CD4-positive, CD25-positive, alpha-beta regulatory T cell (primary cell): ENCODE measurements at regions not wholly inside any gene's neighbourhood (a gene's known extent, or its start where the extent isn't known, plus 50 kb on each side); places are given as distances from the start of the nearest gene placed in this dataset.

Experiments
- ATAC-seq, 2 donors: fragments of 150-1000 bp; cut with Tn5 transposase; one replicate each; pipeline ENCODE4 v1.10.0; 2021; ENCODE audit warnings: low read depth in 2 of 2, moderate number of reproducible peaks in 2 of 2, moderate library complexity in 1 of 2
- DNase-seq, 3 donors: peaks; one replicate each; pipeline versions ENCODE4 v3.0.0 to v3.0.0-alpha.2; 2012 to 2022; ENCODE audit warnings: mixed read lengths in 1 of 3
- H3K27ac ChIP-seq: one replicate; pipeline ENCODE4 v1.7.0; 2013; ENCODE audit warnings: mild to moderate bottlenecking, low read length; ENCODE audit not compliant: insufficient read depth, poor library complexity, severe bottlenecking
- H3K27me3 ChIP-seq: one replicate; pipeline ENCODE4 v1.7.0; 2013; ENCODE audit warnings: low read length; ENCODE audit not compliant: control insufficient read depth, insufficient read depth
- H3K36me3 ChIP-seq: one replicate; pipeline ENCODE4 v1.7.0; 2013; ENCODE audit warnings: mild to moderate bottlenecking, low read length, moderate library complexity; ENCODE audit not compliant: control insufficient read depth, insufficient read depth
- H3K4me1 ChIP-seq: 2 replicates; pipeline ENCODE4 v1.7.0; 2013; ENCODE audit warnings: mild to moderate bottlenecking, low read length; ENCODE audit not compliant: insufficient read depth, control insufficient read depth, poor library complexity, severe bottlenecking
- H3K4me3 ChIP-seq: one replicate; pipeline ENCODE4 v1.7.0; 2013; ENCODE audit warnings: low read depth, mild to moderate bottlenecking, low read length, moderate library complexity
- H3K9me3 ChIP-seq, 2 experiments: 1 replicate in 1 of 2; 2 replicates in 1 of 2; pipeline ENCODE4 v1.7.0; 2013; ENCODE audit warnings: low read length in 2 of 2, mild to moderate bottlenecking in 1 of 2, moderate library complexity in 1 of 2; ENCODE audit not compliant: control insufficient read depth in 2 of 2
- H3K27ac Mint-ChIP-seq, 3 donors: one replicate each; pipeline ENCODE4 v1.8.0; 2020 to 2022; ENCODE audit warnings: mild to moderate bottlenecking in 3 of 3, mixed read lengths in 3 of 3, moderate library complexity in 2 of 3
- H3K27me3 Mint-ChIP-seq: one replicate; pipeline ENCODE4 v1.8.0; 2022; ENCODE audit warnings: mild to moderate bottlenecking, mixed read lengths
- H3K36me3 Mint-ChIP-seq: one replicate; pipeline ENCODE4 v1.8.0; 2020; ENCODE audit warnings: mixed read lengths
- H3K4me1 Mint-ChIP-seq, 4 donors: one replicate each; pipeline ENCODE4 v1.8.0; 2020 to 2022; ENCODE audit warnings: mixed read lengths in 4 of 4, mild to moderate bottlenecking in 1 of 4
- H3K4me3 Mint-ChIP-seq, 4 donors: one replicate each; pipeline ENCODE4 v1.8.0; 2020 to 2022; ENCODE audit warnings: mild to moderate bottlenecking in 4 of 4, mixed read lengths in 4 of 4, moderate library complexity in 3 of 4
- H3K9me3 Mint-ChIP-seq, 7 donors: one replicate each; pipeline ENCODE4 v1.8.0; 2020 to 2022; ENCODE audit warnings: mixed read lengths in 7 of 7, mild to moderate bottlenecking in 3 of 7, moderate library complexity in 2 of 7

- H3K4me3 Mint-ChIP-seq: peak overlapping the region in 1 of 4 donors; percentile 32
- peaks cover 0 to under 1% (median 0%) of the 10 kb centered on the region in 4 donors for H3K4me1 Mint-ChIP-seq
- Histone ChIP-seq H3K4me1 (no peaks in the 10 kb centered on the region), H3K27me3 (peaks cover 21% of the 10 kb centered on the region), H3K36me3 (no peaks in the 10 kb centered on the region), H3K4me3 (no peak overlapping the region), H3K9me3 (no peaks in the 10 kb centered on the region), H3K27ac (no peak overlapping the region)
- peaks cover 0 to 1% (median 0%) of the 10 kb centered on the region in 7 donors for H3K9me3 Mint-ChIP-seq
- DNase-seq: no peak
- no peak for ATAC-seq
- H3K36me3 Mint-ChIP-seq: no peaks in the 10 kb centered on the region
- H3K27ac Mint-ChIP-seq: no peak overlapping the region
- peaks cover 26% of the 10 kb centered on the region for H3K27me3 Mint-ChIP-seq
These were observed 181.8 kb upstream of the PDE10A start for GRCh38 chr6:165844801-165845364.

GRCh38 chr6:165844232-165844631 lies 181.2 kb upstream of the PDE10A start:
- no peaks in the 10 kb centered on the region for H3K36me3 ChIP-seq
- Mint-ChIP-seq H3K27ac (no peak overlapping the region), H3K27me3 (peaks cover 24% of the 10 kb centered on the region), H3K9me3 (peaks cover 0 to 4% (median 0%) of the 10 kb centered on the region in 7 donors), H3K4me1 (no peaks in the 10 kb centered on the region), H3K4me3 (no peak overlapping the region), H3K36me3 (no peaks in the 10 kb centered on the region)
- no peaks in the 10 kb centered on the region for H3K4me1 ChIP-seq
- H3K27me3 ChIP-seq: peaks cover 21% of the 10 kb centered on the region
- no peak overlapping the region for H3K4me3 ChIP-seq
- no peak for DNase-seq
- ATAC-seq: no peak
- H3K27ac ChIP-seq: no peak overlapping the region
- H3K9me3 ChIP-seq: no peaks in the 10 kb centered on the region

GRCh38 chr6:165843568-165844113 lies 180.6 kb upstream of the PDE10A start:
- Histone ChIP-seq H3K27ac (no peak overlapping the region), H3K36me3 (no peaks in the 10 kb centered on the region), H3K4me1 (no peaks in the 10 kb centered on the region), H3K27me3 (peaks cover 21% of the 10 kb centered on the region), H3K9me3 (no peaks in the 10 kb centered on the region), H3K4me3 (no peak overlapping the region)
- Mint-ChIP-seq H3K27me3 (peaks cover 24% of the 10 kb centered on the region), H3K9me3 (peaks cover 0 to 4% (median 0%) of the 10 kb centered on the region in 7 donors), H3K27ac (no peak overlapping the region), H3K4me3 (no peak overlapping the region), H3K4me1 (no peaks in the 10 kb centered on the region), H3K36me3 (no peaks in the 10 kb centered on the region)
- DNase-seq (no peak), ATAC-seq (no peak)

GRCh38 chr6:165843121-165843520 lies 180.1 kb upstream of the PDE10A start:
- H3K36me3 Mint-ChIP-seq: no peaks in the 10 kb centered on the region
- Histone ChIP-seq H3K4me3 (no peak overlapping the region), H3K27ac (no peak overlapping the region), H3K36me3 (no peaks in the 10 kb centered on the region), H3K9me3 (no peaks in the 10 kb centered on the region), H3K4me1 (no peaks in the 10 kb centered on the region), H3K27me3 (peaks cover 21% of the 10 kb centered on the region)
- H3K27ac Mint-ChIP-seq: no peak overlapping the region
- H3K4me1 Mint-ChIP-seq: no peaks in the 10 kb centered on the region
- no peak overlapping the region for H3K4me3 Mint-ChIP-seq
- H3K27me3 Mint-ChIP-seq: peaks cover 24% of the 10 kb centered on the region
- ATAC-seq: no peak
- peaks cover 0 to 4% (median 0%) of the 10 kb centered on the region in 7 donors for H3K9me3 Mint-ChIP-seq
- no peak for DNase-seq

GRCh38 chr6:165842281-165842936 lies 179.4 kb upstream of the PDE10A start:
- Mint-ChIP-seq H3K4me1 (no peaks in the 10 kb centered on the region), H3K27ac (no peak overlapping the region), H3K27me3 (peaks cover 24% of the 10 kb centered on the region), H3K9me3 (peaks cover 0 to 4% (median 0%) of the 10 kb centered on the region in 7 donors), H3K36me3 (no peaks in the 10 kb centered on the region), H3K4me3 (no peak overlapping the region)
- no peak for ATAC-seq
- Histone ChIP-seq H3K27me3 (peaks cover 17% of the 10 kb centered on the region), H3K4me1 (no peaks in the 10 kb centered on the region), H3K4me3 (no peak overlapping the region), H3K9me3 (no peaks in the 10 kb centered on the region), H3K36me3 (no peaks in the 10 kb centered on the region), H3K27ac (no peak overlapping the region)
- no peak for DNase-seq

- Histone ChIP-seq H3K9me3 (no peaks in the 10 kb centered on the region), H3K4me1 (no peaks in the 10 kb centered on the region), H3K36me3 (no peaks in the 10 kb centered on the region), H3K4me3 (no peak overlapping the region), H3K27ac (no peak overlapping the region), H3K27me3 (peaks cover 9% of the 10 kb centered on the region)
- Mint-ChIP-seq H3K27ac (no peak overlapping the region), H3K9me3 (peaks cover 0 to 7% (median 0%) of the 10 kb centered on the region in 7 donors), H3K27me3 (peaks cover 16% of the 10 kb centered on the region), H3K4me1 (no peaks in the 10 kb centered on the region), H3K4me3 (no peak overlapping the region), H3K36me3 (peaks cover 2% of the 10 kb centered on the region)
- no peak for ATAC-seq
- DNase-seq: no peak
These were observed 178.1 kb upstream of the PDE10A start for GRCh38 chr6:165841153-165841558.

- Mint-ChIP-seq H3K4me1 (peaks cover 0 to under 1% (median 0%) of the 10 kb centered on the region in 4 donors), H3K4me3 (no peak overlapping the region), H3K9me3 (peaks cover 0 to 8% (median 0%) of the 10 kb centered on the region in 7 donors), H3K36me3 (peaks cover 5% of the 10 kb centered on the region), H3K27ac (no peak overlapping the region), H3K27me3 (peaks cover 6% of the 10 kb centered on the region)
- Histone ChIP-seq H3K4me3 (no peak overlapping the region), H3K9me3 (no peaks in the 10 kb centered on the region), H3K27ac (no peak overlapping the region), H3K36me3 (no peaks in the 10 kb centered on the region), H3K4me1 (no peaks in the 10 kb centered on the region), H3K27me3 (no peaks in the 10 kb centered on the region)
- ATAC-seq: no peak
- no peak for DNase-seq
These were observed 175.1 kb upstream of the PDE10A start for GRCh38 chr6:165837948-165838745.
